ENCODE measurements at regions not wholly inside any gene's neighbourhood (a gene's known extent, or its start where the extent isn't known, plus 50 kb on each side); places are given as distances from the start of the nearest gene placed in this dataset.

- TF ChIP-seq CTCF (IDR thresholded peaks at IDR 0.05) (no peak), POLR2AphosphoS5 (IDR thresholded peaks at IDR 0.05) (no peak)
These were observed 77.0 kb upstream of the CYP1B1 start for GRCh38 chr2:38152913-38153312.
